Pancreas (tissue), 10 donors: ENCODE measurements at regions not wholly inside any gene's neighbourhood (a gene's known extent, or its start where the extent isn't known, plus 50 kb on each side); places are given as distances from the start of the nearest gene placed in this dataset.
"Not testable (repeated sequence)": the region's sequence is repeated elsewhere in the genome, so short reads cannot be mapped to it uniquely, and the experiment has no call there.

ENCODE experiments used
- ATAC-seq, 4 donors: fragments of 200-7000 bp; cut with Tn5 transposase; one replicate each; pipeline versions ENCODE4 v1.8.0 to v1.9.1; 2020; ENCODE audit warnings: mild to moderate bottlenecking in 4 of 4, moderate library complexity in 4 of 4
- DNase-seq, 6 donors: peaks; one replicate each; pipeline ENCODE4 v3.0.0-alpha.2; 2020
- FAIRE-seq: peaks from 2 replicates; lab custom pipeline; 2012; peaks lifted over from hg19 to GRCh38; lab: Jason Lieb, UNC
- H3K27ac ChIP-seq, 4 donors: fragments of 200-600 bp; sonication (generic); 1 replicate in 3 of 4; 2 replicates in 1 of 4; pipeline versions ENCODE4 v1.5.0 to v1.8.0; 2020
- H3K27me3 ChIP-seq, 4 donors: fragments of 200-600 bp; one replicate each; pipeline ENCODE4 v1.8.0; 2021
- H3K36me3 ChIP-seq, 3 donors: fragments of 200-600 bp; sonication (generic) in 1 of 3; one replicate each; pipeline versions ENCODE4 v1.5.0 to v1.8.0; 2020 to 2021
- H3K4me1 ChIP-seq, 3 donors: fragments of 200-600 bp; one replicate each; pipeline ENCODE4 v1.8.0; 2021
- H3K4me3 ChIP-seq, 4 donors: fragments of 200-600 bp; sonication (generic) in 2 of 4; one replicate each; pipeline versions ENCODE4 v1.5.0 to v1.8.0; 2020 to 2021
- H3K9me3 ChIP-seq, 4 donors: fragments of 200-600 bp; one replicate each; pipeline ENCODE4 v1.8.0; 2021
- WGBS, 2 donors: extraction: QIAGEN DNeasy Blood & Tissue Kit; methylation state at CpG; one replicate each; pipeline ENCODE4 v1.1.7; 2013; 5-methylcytosine and 5-hydroxymethylcytosine counted together
- intact Hi-C, 3 donors: fragments of 100-400 bp; cut with DNase I; formaldehyde crosslinking; loops; one replicate each; pipeline versions ENCODE4 v1.11.1 to v1.14.2; 2022
- TF ChIP-seq, protein P1 (sequence below), 4 donors: fragments of 200-600 bp; sonication (generic) in 3 of 4; IDR thresholded peaks; one replicate each; pipeline versions ENCODE4 v1.5.0 to v1.8.0; 2021; ENCODE audit warnings: antibody characterized with exemption in 4 of 4
- donor health status: healthy with polysubstance abuse.
- donor health status: DM: no; HTN: no; CAD: no; lungs with moderate emphysema.
- donor health status: DM: no; HTN: no; CAD: no.
- donor health status: control.
- donor health status: control.
- donor health status: Bipolar disorder and iron deficiency.
- donor health status: DM: yes; HTN: yes; CAD: no.
- donor health status: DM: no; HTN: no; CAD: no.
- donor health status: DM: no; HTN: no; CAD: no.
- donor health status: DM: yes; HTN: yes; CAD: no.

DNA sequence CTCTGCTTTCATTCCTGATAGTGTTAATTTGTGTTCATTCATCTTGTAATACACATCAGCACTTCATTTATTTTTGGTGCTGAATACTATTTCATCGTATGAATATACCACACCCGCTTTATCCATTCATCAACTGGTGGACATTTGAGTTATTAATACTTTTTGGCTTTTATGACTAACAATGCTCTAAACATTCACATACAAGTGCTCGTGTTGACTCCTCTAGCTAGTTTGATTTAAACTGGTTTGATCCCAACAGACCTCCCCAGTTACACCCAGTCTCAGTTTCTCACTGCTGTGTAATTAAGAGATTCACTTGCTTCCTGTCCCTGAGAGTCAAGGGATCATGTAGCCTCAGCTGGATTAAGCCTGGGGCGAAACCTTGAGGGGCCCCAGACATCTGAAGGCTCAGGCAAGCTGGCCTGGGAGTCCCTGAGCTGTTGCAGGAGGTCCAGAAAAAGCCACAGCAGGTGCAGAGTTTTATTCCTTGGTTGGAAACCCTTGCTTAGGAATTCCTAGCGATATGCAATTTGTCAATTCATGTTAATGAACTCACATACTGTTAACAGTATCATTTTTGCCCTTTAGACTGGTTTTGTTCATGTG lies 52.8 kb upstream of the CLDN24 start:
- Histone ChIP-seq H3K27ac (no peak overlapping the region), H3K9me3 (no peaks in the 10 kb centered on the region), H3K36me3 (no peaks in the 10 kb centered on the region), H3K4me1 (no peaks in the 10 kb centered on the region), H3K27me3 (no peaks in the 10 kb centered on the region), H3K4me3 (no peak overlapping the region)
- intact Hi-C loops = no loop called here
- 62 to 84% methylated on average over 5 of the region's 5 CpGs for WGBS, 2 donors
- DNase-seq (no peak), ATAC-seq (no peak), FAIRE-seq (no peak)
- TF ChIP-seq, protein P1, sequence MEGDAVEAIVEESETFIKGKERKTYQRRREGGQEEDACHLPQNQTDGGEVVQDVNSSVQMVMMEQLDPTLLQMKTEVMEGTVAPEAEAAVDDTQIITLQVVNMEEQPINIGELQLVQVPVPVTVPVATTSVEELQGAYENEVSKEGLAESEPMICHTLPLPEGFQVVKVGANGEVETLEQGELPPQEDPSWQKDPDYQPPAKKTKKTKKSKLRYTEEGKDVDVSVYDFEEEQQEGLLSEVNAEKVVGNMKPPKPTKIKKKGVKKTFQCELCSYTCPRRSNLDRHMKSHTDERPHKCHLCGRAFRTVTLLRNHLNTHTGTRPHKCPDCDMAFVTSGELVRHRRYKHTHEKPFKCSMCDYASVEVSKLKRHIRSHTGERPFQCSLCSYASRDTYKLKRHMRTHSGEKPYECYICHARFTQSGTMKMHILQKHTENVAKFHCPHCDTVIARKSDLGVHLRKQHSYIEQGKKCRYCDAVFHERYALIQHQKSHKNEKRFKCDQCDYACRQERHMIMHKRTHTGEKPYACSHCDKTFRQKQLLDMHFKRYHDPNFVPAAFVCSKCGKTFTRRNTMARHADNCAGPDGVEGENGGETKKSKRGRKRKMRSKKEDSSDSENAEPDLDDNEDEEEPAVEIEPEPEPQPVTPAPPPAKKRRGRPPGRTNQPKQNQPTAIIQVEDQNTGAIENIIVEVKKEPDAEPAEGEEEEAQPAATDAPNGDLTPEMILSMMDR (IDR thresholded peaks at IDR 0.05) = no peak

DNA sequence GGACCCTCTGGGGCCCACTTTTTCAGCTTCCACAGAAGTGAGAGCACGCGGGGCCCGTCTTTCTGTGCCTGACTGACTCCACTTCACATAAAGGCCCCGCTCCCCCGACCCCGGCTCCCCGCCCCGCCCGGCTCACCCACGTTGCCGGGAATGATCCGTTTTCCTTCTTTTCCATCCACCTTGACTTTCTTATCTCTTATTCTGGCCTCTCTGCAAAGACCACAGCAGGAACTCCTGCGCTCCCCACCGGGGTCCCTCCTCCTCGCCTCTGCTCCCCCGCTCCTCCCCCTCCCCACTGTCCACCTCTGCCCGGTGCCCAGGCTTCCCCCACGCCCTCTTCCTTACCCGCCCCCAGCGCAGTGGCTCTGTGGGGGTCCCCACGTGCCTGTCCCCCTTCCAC lies 54.2 kb upstream of the CLDN24 start:
- DNase-seq (no peak), FAIRE-seq (no peak), ATAC-seq (no peak)
- TF ChIP-seq, protein P1 (IDR thresholded peaks at IDR 0.05) = no peak
- Histone ChIP-seq H3K4me3 (no peak overlapping the region), H3K36me3 (no peaks in the 10 kb centered on the region), H3K9me3 (no peaks in the 10 kb centered on the region), H3K27ac (no peak overlapping the region), H3K27me3 (no peaks in the 10 kb centered on the region), H3K4me1 (no peaks in the 10 kb centered on the region)
- intact Hi-C loops = no loop called here
- 80 to 84% methylated on average over 20 to 21 of the region's 21 CpGs for WGBS, 2 donors

GRCh38 chr4:183377491-183377890 lies 55.3 kb upstream of the CLDN24 start:
- 88 to 92% methylated on average over 5 of the region's 5 CpGs for WGBS, 2 donors
- no peak overlapping the region for H3K4me3 ChIP-seq
- DNase-seq (no peak), ATAC-seq (no peak), FAIRE-seq (no peak)
- no peaks in the 10 kb centered on the region for H3K36me3 ChIP-seq
- no peaks in the 10 kb centered on the region for H3K9me3 ChIP-seq
- H3K27me3 ChIP-seq = no peaks in the 10 kb centered on the region
- intact Hi-C loops = no loop called here
- H3K4me1 ChIP-seq = no peaks in the 10 kb centered on the region
- TF ChIP-seq, protein P1 (IDR thresholded peaks at IDR 0.05) = no peak
- H3K27ac ChIP-seq = no peak overlapping the region

- H3K27ac ChIP-seq, H3K36me3 ChIP-seq, intact Hi-C loops, H3K4me3 ChIP-seq, H3K4me1 ChIP-seq, FAIRE-seq, H3K27me3 ChIP-seq, H3K9me3 ChIP-seq, DNase-seq, ATAC-seq: not testable (repeated sequence)
- WGBS, 2 donors = 79 to 82% methylated on average over 7 of the region's 7 CpGs
These were observed 56.1 kb upstream of the CLDN24 start for GRCh38 chr4:183378347-183378746.

- ATAC-seq (no peak), FAIRE-seq (no peak), DNase-seq (no peak)
- Histone ChIP-seq H3K4me3 (no peak overlapping the region), H3K9me3 (no peaks in the 10 kb centered on the region), H3K27me3 (no peaks in the 10 kb centered on the region), H3K36me3 (no peaks in the 10 kb centered on the region), H3K4me1 (no peaks in the 10 kb centered on the region), H3K27ac (no peak overlapping the region)
- WGBS, 2 donors = 77 to 84% methylated on average over 4 of the region's 4 CpGs
- TF ChIP-seq, protein P1 (IDR thresholded peaks at IDR 0.05) = no peak
- intact Hi-C loops = no loop called here
These were observed 58.7 kb upstream of the CLDN24 start for GRCh38 chr4:183380901-183381300.
